ENCODE measurements at regions not wholly inside any gene's neighbourhood (a gene's known extent, or its start where the extent isn't known, plus 50 kb on each side); places are given as distances from the start of the nearest gene placed in this dataset.

GRCh38 chr14:65195042-65195719 is 92.9 kb upstream of the MAX start:
- Histone ChIP-seq H3K4me3 (no peak overlapping the region), H3K4me1 (ENCODE audit: low read depth) (no peaks in the 10 kb centered on the region)
- no peak for TF ChIP-seq CTCF (IDR thresholded peaks at IDR 0.05; ENCODE audit: low read depth, low read length)

GRCh38 chr14:65198346-65198745 is 96.0 kb upstream of the MAX start:
- Histone ChIP-seq H3K4me1 (ENCODE audit: low read depth) (no peaks in the 10 kb centered on the region), H3K27me3 (no peaks in the 10 kb centered on the region), H3K27ac (no peak overlapping the region), H3K9me3 (ENCODE audit: low read depth) (no peaks in the 10 kb centered on the region), H3K36me3 (no peaks in the 10 kb centered on the region), H3K4me3 (no peak overlapping the region)
- DNase-seq (ENCODE audit: low read depth in 1 of 2, low spot score in 1 of 2) = peak in 1 of 2 donors; percentile 26
- TF ChIP-seq CTCF (IDR thresholded peaks at IDR 0.05; ENCODE audit: low read depth, low read length) = no peak

More at GRCh38 chr14:65195042-65195719, 92.9 kb upstream of the MAX start:
- Histone ChIP-seq H3K27ac (no peak overlapping the region), H3K27me3 (no peaks in the 10 kb centered on the region), H3K36me3 (no peaks in the 10 kb centered on the region), H3K9me3 (ENCODE audit: low read depth) (no peaks in the 10 kb centered on the region)
- DNase-seq (ENCODE audit: low read depth in 1 of 2, low spot score in 1 of 2) = no peak

- Histone ChIP-seq H3K9me3 (ENCODE audit: low read depth) (no peaks in the 10 kb centered on the region), H3K27me3 (no peaks in the 10 kb centered on the region), H3K27ac (no peak overlapping the region), H3K4me1 (ENCODE audit: low read depth) (no peaks in the 10 kb centered on the region), H3K36me3 (no peaks in the 10 kb centered on the region), H3K4me3 (no peak overlapping the region)
- no peak for DNase-seq (ENCODE audit: low read depth in 1 of 2, low spot score in 1 of 2)
- no peak for TF ChIP-seq CTCF (IDR thresholded peaks at IDR 0.05; ENCODE audit: low read depth, low read length)
Measured at GRCh38 chr14:65200454-65200853, 98.1 kb upstream of the MAX start.

GRCh38 chr14:65203574-65203973 is 101.3 kb upstream of the MAX start:
- no peak for DNase-seq (ENCODE audit: low read depth in 1 of 2, low spot score in 1 of 2)
- H3K4me1 ChIP-seq (ENCODE audit: low read depth) = no peaks in the 10 kb centered on the region
- H3K36me3 ChIP-seq = no peaks in the 10 kb centered on the region
- no peaks in the 10 kb centered on the region for H3K27me3 ChIP-seq
- H3K27ac ChIP-seq = no peak overlapping the region
- no peak for TF ChIP-seq CTCF (IDR thresholded peaks at IDR 0.05; ENCODE audit: low read depth, low read length)
- H3K9me3 ChIP-seq (ENCODE audit: low read depth) = no peaks in the 10 kb centered on the region
- H3K4me3 ChIP-seq = no peak overlapping the region

- Histone ChIP-seq H3K4me1 (ENCODE audit: low read depth) (no peaks in the 10 kb centered on the region), H3K27ac (no peak overlapping the region), H3K9me3 (ENCODE audit: low read depth) (no peaks in the 10 kb centered on the region), H3K36me3 (no peaks in the 10 kb centered on the region), H3K27me3 (no peaks in the 10 kb centered on the region), H3K4me3 (no peak overlapping the region)
- no peak for DNase-seq (ENCODE audit: low read depth in 1 of 2, low spot score in 1 of 2)
- TF ChIP-seq CTCF (IDR thresholded peaks at IDR 0.05; ENCODE audit: low read depth, low read length) = no peak
Measured at GRCh38 chr14:65204056-65204455, 101.7 kb upstream of the MAX start.

Measured in cardiac muscle cell (in vitro differentiated cells and primary cell).